Sigmoid colon (tissue), 6 donors: ENCODE measurements at regions not wholly inside any gene's neighbourhood (a gene's known extent, or its start where the extent isn't known, plus 50 kb on each side); places are given as distances from the start of the nearest gene placed in this dataset.

Source experiments
- DNase-seq: peaks from one replicate; pipeline ENCODE4 v3.0.0-alpha.2; 2019
- H3K27ac ChIP-seq, 4 donors: fragments of 200-600 bp; sonication (generic); one replicate each; pipeline ENCODE4 v1.5.1; 2016 to 2019; ENCODE audit warnings: mild to moderate bottlenecking in 1 of 4
- H3K27me3 ChIP-seq, 3 donors: fragments of 200-600 bp; sonication (generic); one replicate each; pipeline ENCODE4 v1.5.1; 2019; ENCODE audit warnings: mild to moderate bottlenecking in 1 of 3
- H3K36me3 ChIP-seq, 4 donors: fragments of 200-600 bp; sonication (generic); one replicate each; pipeline ENCODE4 v1.5.1; 2016 to 2019
- H3K4me1 ChIP-seq, 4 donors: fragments of 200-600 bp; sonication (generic); one replicate each; pipeline ENCODE4 v1.5.1; 2017 to 2019
- H3K4me3 ChIP-seq, 4 donors: fragments of 200-600 bp; sonication (generic); one replicate each; pipeline ENCODE4 v1.5.1; 2017 to 2019; ENCODE audit warnings: mild to moderate bottlenecking in 2 of 4, moderate library complexity in 1 of 4
- H3K9me3 ChIP-seq, 4 donors: fragments of 200-600 bp in 3 of 4; sonication (generic) in 3 of 4; one replicate each; pipeline versions ENCODE4 v1.5.1 to v1.6.1; 2013 to 2019
- EP300 ChIP-seq, 4 donors: sonication (generic); formaldehyde crosslinking; IDR thresholded peaks; one replicate each; pipeline ENCODE4 v1.6.1; 2017; ENCODE audit warnings: antibody characterized with exemption in 4 of 4
- POLR2A ChIP-seq, 2 donors: fragments of 450-650 bp; IDR thresholded peaks; one replicate each; pipeline ENCODE4 v1.6.1; 2016; ENCODE audit warnings: antibody characterized with exemption in 2 of 2, mild to moderate bottlenecking in 2 of 2, moderate library complexity in 2 of 2
- POLR2AphosphoS5 ChIP-seq, 4 donors: sonication (generic); formaldehyde crosslinking; IDR thresholded peaks; one replicate each; pipeline ENCODE4 v1.6.1; 2017; ENCODE audit warnings: antibody characterized with exemption in 4 of 4
- WGBS, 2 donors: extraction: QIAGEN DNeasy Blood & Tissue Kit; methylation state at CpG; one replicate each; pipeline ENCODE4 v1.1.7; 2013; 5-methylcytosine and 5-hydroxymethylcytosine counted together
- intact Hi-C: fragments of 100-400 bp; cut with DNase I; formaldehyde crosslinking; loops from one replicate; pipeline ENCODE4 v1.15.1; 2023
- TF ChIP-seq, protein P1 (sequence below), 4 experiments: fragments of 450-650 bp in 3 of 4; fragments of 200-600 bp in 1 of 4; IDR thresholded peaks; one replicate each; pipeline ENCODE4 v1.5.1; 2016 to 2019; ENCODE audit warnings: antibody characterized with exemption in 4 of 4, mild to moderate bottlenecking in 3 of 4, moderate library complexity in 2 of 4
- donor health status: healthy with polysubstance abuse.
- donor health status: healthy.

DNA sequence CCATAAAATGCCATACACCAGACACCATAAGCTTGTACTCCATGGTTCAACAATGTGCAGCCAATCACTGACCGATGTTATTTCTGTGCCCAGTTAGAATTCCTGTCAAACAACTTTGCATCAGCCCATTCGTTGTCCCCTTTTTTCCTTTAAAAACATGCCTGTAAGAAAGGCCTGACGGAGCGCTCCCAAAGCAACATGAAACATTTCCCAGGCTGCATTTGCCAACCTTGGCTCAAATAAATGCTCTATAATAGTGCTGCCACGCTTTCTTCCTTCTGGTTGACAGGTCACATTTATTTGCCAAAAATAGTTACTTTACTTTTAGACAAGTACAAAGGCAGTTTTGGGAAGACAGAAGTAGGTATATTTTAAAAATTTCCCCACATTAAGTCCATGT is 735.6 kb upstream of the PTPRD start:
- H3K4me1 ChIP-seq, result no peaks in the 10 kb centered on the region
- TF ChIP-seq, protein P1, sequence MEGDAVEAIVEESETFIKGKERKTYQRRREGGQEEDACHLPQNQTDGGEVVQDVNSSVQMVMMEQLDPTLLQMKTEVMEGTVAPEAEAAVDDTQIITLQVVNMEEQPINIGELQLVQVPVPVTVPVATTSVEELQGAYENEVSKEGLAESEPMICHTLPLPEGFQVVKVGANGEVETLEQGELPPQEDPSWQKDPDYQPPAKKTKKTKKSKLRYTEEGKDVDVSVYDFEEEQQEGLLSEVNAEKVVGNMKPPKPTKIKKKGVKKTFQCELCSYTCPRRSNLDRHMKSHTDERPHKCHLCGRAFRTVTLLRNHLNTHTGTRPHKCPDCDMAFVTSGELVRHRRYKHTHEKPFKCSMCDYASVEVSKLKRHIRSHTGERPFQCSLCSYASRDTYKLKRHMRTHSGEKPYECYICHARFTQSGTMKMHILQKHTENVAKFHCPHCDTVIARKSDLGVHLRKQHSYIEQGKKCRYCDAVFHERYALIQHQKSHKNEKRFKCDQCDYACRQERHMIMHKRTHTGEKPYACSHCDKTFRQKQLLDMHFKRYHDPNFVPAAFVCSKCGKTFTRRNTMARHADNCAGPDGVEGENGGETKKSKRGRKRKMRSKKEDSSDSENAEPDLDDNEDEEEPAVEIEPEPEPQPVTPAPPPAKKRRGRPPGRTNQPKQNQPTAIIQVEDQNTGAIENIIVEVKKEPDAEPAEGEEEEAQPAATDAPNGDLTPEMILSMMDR (IDR thresholded peaks at IDR 0.05), result no peak
- TF ChIP-seq POLR2AphosphoS5 (IDR thresholded peaks at IDR 0.05), result no peak
- TF ChIP-seq POLR2A (IDR thresholded peaks at IDR 0.05), result no peak
- no peak for TF ChIP-seq EP300 (IDR thresholded peaks at IDR 0.05)
- H3K27ac ChIP-seq, result no peak overlapping the region
- H3K36me3 ChIP-seq, result no peaks in the 10 kb centered on the region
- 87 to 88% methylated on average over 5 of the region's 5 CpGs for WGBS, 2 donors
- no peaks in the 10 kb centered on the region for H3K27me3 ChIP-seq
- no peak overlapping the region for H3K4me3 ChIP-seq
- DNase-seq, result no peak
- intact Hi-C loops, result no loop called here
- no peaks in the 10 kb centered on the region for H3K9me3 ChIP-seq

- no peak overlapping the region for H3K4me3 ChIP-seq
- H3K27me3 ChIP-seq, result no peaks in the 10 kb centered on the region
- no peaks in the 10 kb centered on the region for H3K4me1 ChIP-seq
- DNase-seq, result no peak
- TF ChIP-seq POLR2AphosphoS5 (IDR thresholded peaks at IDR 0.05) (no peak), POLR2A (IDR thresholded peaks at IDR 0.05) (no peak), EP300 (IDR thresholded peaks at IDR 0.05) (no peak)
- TF ChIP-seq, protein P1 (IDR thresholded peaks at IDR 0.05), result no peak
- intact Hi-C loops, result no loop called here
- 74 to 82% methylated on average over 5 of the region's 5 CpGs for WGBS, 2 donors
- H3K27ac ChIP-seq, result no peak overlapping the region
- no peaks in the 10 kb centered on the region for H3K36me3 ChIP-seq
- no peaks in the 10 kb centered on the region for H3K9me3 ChIP-seq
These were observed 736.4 kb upstream of the PTPRD start for GRCh38 chr9:11349187-11349586.

GRCh38 chr9:11352612-11353011 is 739.8 kb upstream of the PTPRD start:
- 35 to 69% methylated on average over 2 of the region's 2 CpGs for WGBS, 2 donors
- Histone ChIP-seq H3K4me3 (no peak overlapping the region), H3K27me3 (no peaks in the 10 kb centered on the region), H3K36me3 (no peaks in the 10 kb centered on the region), H3K4me1 (no peaks in the 10 kb centered on the region), H3K27ac (no peak overlapping the region), H3K9me3 (no peaks in the 10 kb centered on the region)
- intact Hi-C loops, result no loop called here
- TF ChIP-seq, protein P1 (IDR thresholded peaks at IDR 0.05), result no peak
- no peak for TF ChIP-seq POLR2A (IDR thresholded peaks at IDR 0.05)
- no peak for TF ChIP-seq EP300 (IDR thresholded peaks at IDR 0.05)
- no peak for TF ChIP-seq POLR2AphosphoS5 (IDR thresholded peaks at IDR 0.05)
- DNase-seq, result no peak

GRCh38 chr9:11356067-11356466 is 743.3 kb upstream of the PTPRD start:
- no peak overlapping the region for H3K4me3 ChIP-seq
- H3K27me3 ChIP-seq, result no peaks in the 10 kb centered on the region
- no peaks in the 10 kb centered on the region for H3K9me3 ChIP-seq
- no peaks in the 10 kb centered on the region for H3K36me3 ChIP-seq
- no peak for DNase-seq
- intact Hi-C loops, result no loop called here
- no peaks in the 10 kb centered on the region for H3K4me1 ChIP-seq
- TF ChIP-seq POLR2AphosphoS5 (IDR thresholded peaks at IDR 0.05) (no peak), POLR2A (IDR thresholded peaks at IDR 0.05) (no peak), EP300 (IDR thresholded peaks at IDR 0.05) (no peak)
- TF ChIP-seq, protein P1 (IDR thresholded peaks at IDR 0.05), result no peak
- no peak overlapping the region for H3K27ac ChIP-seq

GRCh38 chr9:11366585-11367129 is 753.9 kb upstream of the PTPRD start:
- intact Hi-C loops, result no loop called here
- no peaks in the 10 kb centered on the region for H3K4me1 ChIP-seq
- 72 to 78% methylated on average over 14 of the region's 14 CpGs for WGBS, 2 donors
- no peaks in the 10 kb centered on the region for H3K27me3 ChIP-seq
- TF ChIP-seq, protein P1 (IDR thresholded peaks at IDR 0.05), result no peak
- no peak for TF ChIP-seq EP300 (IDR thresholded peaks at IDR 0.05)
- TF ChIP-seq POLR2A (IDR thresholded peaks at IDR 0.05), result no peak
- no peak for TF ChIP-seq POLR2AphosphoS5 (IDR thresholded peaks at IDR 0.05)
- no peaks in the 10 kb centered on the region for H3K36me3 ChIP-seq
- H3K4me3 ChIP-seq, result no peak overlapping the region
- no peak for DNase-seq
- H3K9me3 ChIP-seq, result no peaks in the 10 kb centered on the region
- no peak overlapping the region for H3K27ac ChIP-seq
